ENCODE measurements at regions not wholly inside any gene's neighbourhood (a gene's known extent, or its start where the extent isn't known, plus 50 kb on each side); places are given as distances from the start of the nearest gene placed in this dataset.

DNA sequence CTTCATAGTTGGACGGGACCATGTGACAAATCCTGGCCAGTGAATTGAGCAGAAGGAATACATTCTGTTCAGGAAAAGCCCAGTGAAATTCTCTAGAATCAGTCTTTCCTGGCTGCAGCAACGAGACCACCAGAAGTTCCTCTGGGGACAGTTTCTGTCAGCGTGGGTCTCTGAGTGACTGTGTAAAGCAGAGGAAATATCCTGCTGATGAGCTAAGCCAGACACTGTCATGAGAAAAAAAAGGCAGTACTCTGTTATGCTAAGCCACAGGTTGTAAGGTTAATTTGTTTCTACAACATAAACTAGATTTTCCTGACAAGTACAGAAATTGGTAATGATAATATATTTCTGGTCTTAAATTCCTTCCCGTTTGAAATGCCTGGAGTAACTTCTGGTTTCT, 664.4 kb downstream of the LMO4 start:
- no peaks in the 10 kb centered on the region for H3K36me3 ChIP-seq (ENCODE audit: control insufficient read depth in 4 of 4, insufficient read depth in 3 of 4, low read depth in 1 of 4, low read length in 3 of 4)
- 63% methylated on average over 4 of the region's 4 CpGs for WGBS
- H3K9me3 ChIP-seq (ENCODE audit: control insufficient read depth in 4 of 4, low read length in 3 of 4) = no peaks in the 10 kb centered on the region
- TF ChIP-seq EGR1 (IDR thresholded peaks at IDR 0.05; ENCODE audit: low read depth in 2 of 2) = no peak
- TF ChIP-seq, protein P1, sequence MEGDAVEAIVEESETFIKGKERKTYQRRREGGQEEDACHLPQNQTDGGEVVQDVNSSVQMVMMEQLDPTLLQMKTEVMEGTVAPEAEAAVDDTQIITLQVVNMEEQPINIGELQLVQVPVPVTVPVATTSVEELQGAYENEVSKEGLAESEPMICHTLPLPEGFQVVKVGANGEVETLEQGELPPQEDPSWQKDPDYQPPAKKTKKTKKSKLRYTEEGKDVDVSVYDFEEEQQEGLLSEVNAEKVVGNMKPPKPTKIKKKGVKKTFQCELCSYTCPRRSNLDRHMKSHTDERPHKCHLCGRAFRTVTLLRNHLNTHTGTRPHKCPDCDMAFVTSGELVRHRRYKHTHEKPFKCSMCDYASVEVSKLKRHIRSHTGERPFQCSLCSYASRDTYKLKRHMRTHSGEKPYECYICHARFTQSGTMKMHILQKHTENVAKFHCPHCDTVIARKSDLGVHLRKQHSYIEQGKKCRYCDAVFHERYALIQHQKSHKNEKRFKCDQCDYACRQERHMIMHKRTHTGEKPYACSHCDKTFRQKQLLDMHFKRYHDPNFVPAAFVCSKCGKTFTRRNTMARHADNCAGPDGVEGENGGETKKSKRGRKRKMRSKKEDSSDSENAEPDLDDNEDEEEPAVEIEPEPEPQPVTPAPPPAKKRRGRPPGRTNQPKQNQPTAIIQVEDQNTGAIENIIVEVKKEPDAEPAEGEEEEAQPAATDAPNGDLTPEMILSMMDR (IDR thresholded peaks at IDR 0.05; ENCODE audit: low read depth, low read length, missing input control) = no peak
- no peak for TF ChIP-seq TAF1 (conservative IDR thresholded peaks at IDR 0.05)
- TF ChIP-seq, protein P2, sequence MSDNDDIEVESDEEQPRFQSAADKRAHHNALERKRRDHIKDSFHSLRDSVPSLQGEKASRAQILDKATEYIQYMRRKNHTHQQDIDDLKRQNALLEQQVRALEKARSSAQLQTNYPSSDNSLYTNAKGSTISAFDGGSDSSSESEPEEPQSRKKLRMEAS (IDR thresholded peaks at IDR 0.05) = no peak
- no peak for TF ChIP-seq RXRA (IDR thresholded peaks at IDR 0.05)
- no peak for TF ChIP-seq HNF4G (IDR thresholded peaks at IDR 0.05)
- TF ChIP-seq FOXA1 (IDR thresholded peaks at IDR 0.05) = no peak
- TF ChIP-seq, protein P3, sequence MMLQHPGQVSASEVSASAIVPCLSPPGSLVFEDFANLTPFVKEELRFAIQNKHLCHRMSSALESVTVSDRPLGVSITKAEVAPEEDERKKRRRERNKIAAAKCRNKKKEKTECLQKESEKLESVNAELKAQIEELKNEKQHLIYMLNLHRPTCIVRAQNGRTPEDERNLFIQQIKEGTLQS (IDR thresholded peaks at IDR 0.05) = no peak
- no peak for TF ChIP-seq JUND (IDR thresholded peaks at IDR 0.05)
- TF ChIP-seq RAD21 (IDR thresholded peaks at IDR 0.05) = no peak
- TF ChIP-seq YY1 (IDR thresholded peaks at IDR 0.05) = no peak
- TF ChIP-seq, protein P4, sequence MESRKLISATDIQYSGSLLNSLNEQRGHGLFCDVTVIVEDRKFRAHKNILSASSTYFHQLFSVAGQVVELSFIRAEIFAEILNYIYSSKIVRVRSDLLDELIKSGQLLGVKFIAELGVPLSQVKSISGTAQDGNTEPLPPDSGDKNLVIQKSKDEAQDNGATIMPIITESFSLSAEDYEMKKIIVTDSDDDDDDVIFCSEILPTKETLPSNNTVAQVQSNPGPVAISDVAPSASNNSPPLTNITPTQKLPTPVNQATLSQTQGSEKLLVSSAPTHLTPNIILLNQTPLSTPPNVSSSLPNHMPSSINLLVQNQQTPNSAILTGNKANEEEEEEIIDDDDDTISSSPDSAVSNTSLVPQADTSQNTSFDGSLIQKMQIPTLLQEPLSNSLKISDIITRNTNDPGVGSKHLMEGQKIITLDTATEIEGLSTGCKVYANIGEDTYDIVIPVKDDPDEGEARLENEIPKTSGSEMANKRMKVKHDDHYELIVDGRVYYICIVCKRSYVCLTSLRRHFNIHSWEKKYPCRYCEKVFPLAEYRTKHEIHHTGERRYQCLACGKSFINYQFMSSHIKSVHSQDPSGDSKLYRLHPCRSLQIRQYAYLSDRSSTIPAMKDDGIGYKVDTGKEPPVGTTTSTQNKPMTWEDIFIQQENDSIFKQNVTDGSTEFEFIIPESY (IDR thresholded peaks at IDR 0.05) = no peak
- TF ChIP-seq, protein P5, sequence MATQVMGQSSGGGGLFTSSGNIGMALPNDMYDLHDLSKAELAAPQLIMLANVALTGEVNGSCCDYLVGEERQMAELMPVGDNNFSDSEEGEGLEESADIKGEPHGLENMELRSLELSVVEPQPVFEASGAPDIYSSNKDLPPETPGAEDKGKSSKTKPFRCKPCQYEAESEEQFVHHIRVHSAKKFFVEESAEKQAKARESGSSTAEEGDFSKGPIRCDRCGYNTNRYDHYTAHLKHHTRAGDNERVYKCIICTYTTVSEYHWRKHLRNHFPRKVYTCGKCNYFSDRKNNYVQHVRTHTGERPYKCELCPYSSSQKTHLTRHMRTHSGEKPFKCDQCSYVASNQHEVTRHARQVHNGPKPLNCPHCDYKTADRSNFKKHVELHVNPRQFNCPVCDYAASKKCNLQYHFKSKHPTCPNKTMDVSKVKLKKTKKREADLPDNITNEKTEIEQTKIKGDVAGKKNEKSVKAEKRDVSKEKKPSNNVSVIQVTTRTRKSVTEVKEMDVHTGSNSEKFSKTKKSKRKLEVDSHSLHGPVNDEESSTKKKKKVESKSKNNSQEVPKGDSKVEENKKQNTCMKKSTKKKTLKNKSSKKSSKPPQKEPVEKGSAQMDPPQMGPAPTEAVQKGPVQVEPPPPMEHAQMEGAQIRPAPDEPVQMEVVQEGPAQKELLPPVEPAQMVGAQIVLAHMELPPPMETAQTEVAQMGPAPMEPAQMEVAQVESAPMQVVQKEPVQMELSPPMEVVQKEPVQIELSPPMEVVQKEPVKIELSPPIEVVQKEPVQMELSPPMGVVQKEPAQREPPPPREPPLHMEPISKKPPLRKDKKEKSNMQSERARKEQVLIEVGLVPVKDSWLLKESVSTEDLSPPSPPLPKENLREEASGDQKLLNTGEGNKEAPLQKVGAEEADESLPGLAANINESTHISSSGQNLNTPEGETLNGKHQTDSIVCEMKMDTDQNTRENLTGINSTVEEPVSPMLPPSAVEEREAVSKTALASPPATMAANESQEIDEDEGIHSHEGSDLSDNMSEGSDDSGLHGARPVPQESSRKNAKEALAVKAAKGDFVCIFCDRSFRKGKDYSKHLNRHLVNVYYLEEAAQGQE (IDR thresholded peaks at IDR 0.05) = no peak
- TF ChIP-seq FOXA2 (IDR thresholded peaks at IDR 0.05) = no peak
- DNase-seq (ENCODE audit: low spot score) = no peak
- no peaks in the 10 kb centered on the region for H3K27me3 ChIP-seq (ENCODE audit: control insufficient read depth in 4 of 4, insufficient read depth in 4 of 4, low read length in 3 of 4)
- H3K4me3 ChIP-seq (ENCODE audit: low read depth in 1 of 3, low read length in 3 of 3) = no peak overlapping the region
- no peak overlapping the region for H3K9ac ChIP-seq (ENCODE audit: low read depth in 1 of 2, low read length in 2 of 2)
- no peaks in the 10 kb centered on the region for H3K4me1 ChIP-seq (ENCODE audit: control insufficient read depth in 4 of 4, insufficient read depth in 4 of 4, low read length in 3 of 4)
- no peak overlapping the region for H3K27ac ChIP-seq (ENCODE audit: low read depth in 1 of 2, low read length in 2 of 2)

DNA sequence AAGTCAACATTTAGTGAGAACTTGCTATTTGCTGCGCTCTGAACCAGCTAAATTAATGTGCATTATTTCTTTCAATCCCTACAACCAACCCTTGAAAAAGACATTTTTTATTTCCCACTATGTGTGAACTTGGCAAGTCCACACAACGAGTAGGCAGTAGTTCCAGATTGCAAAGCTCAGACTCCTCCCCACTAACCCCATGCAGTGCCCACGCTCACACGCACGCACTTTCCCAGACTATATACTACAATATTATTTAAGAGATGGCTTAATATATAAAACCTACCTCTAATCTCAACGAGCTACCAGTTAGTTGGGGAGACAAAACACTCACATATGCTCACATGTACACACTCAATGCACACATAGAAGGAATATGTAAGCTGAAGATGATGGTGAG, 671.2 kb downstream of the LMO4 start:
- no peak overlapping the region for H3K27ac ChIP-seq (ENCODE audit: low read depth in 1 of 2, low read length in 2 of 2)
- no peak overlapping the region for H3K9ac ChIP-seq (ENCODE audit: low read depth in 1 of 2, low read length in 2 of 2)
- DNase-seq (ENCODE audit: low spot score) = no peak
- no peaks in the 10 kb centered on the region for H3K36me3 ChIP-seq (ENCODE audit: control insufficient read depth in 4 of 4, insufficient read depth in 3 of 4, low read depth in 1 of 4, low read length in 3 of 4)
- H3K9me3 ChIP-seq (ENCODE audit: control insufficient read depth in 4 of 4, low read length in 3 of 4) = no peaks in the 10 kb centered on the region
- no peak overlapping the region for H3K4me3 ChIP-seq (ENCODE audit: low read depth in 1 of 3, low read length in 3 of 3)
- no peaks in the 10 kb centered on the region for H3K4me1 ChIP-seq (ENCODE audit: control insufficient read depth in 4 of 4, insufficient read depth in 4 of 4, low read length in 3 of 4)
- TF ChIP-seq, protein P4 (IDR thresholded peaks at IDR 0.05) = no peak
- no peak for TF ChIP-seq RXRA (IDR thresholded peaks at IDR 0.05)
- TF ChIP-seq FOXA2 (IDR thresholded peaks at IDR 0.05) = no peak
- no peak for TF ChIP-seq SP1 (IDR thresholded peaks at IDR 0.05)
- TF ChIP-seq, protein P5 (IDR thresholded peaks at IDR 0.05) = no peak
- TF ChIP-seq FOXA1 (IDR thresholded peaks at IDR 0.05) = no peak
- 87% methylated on average over 6 of the region's 6 CpGs for WGBS
- no peaks in the 10 kb centered on the region for H3K27me3 ChIP-seq (ENCODE audit: control insufficient read depth in 4 of 4, insufficient read depth in 4 of 4, low read length in 3 of 4)
